ENCODE measurements at regions not wholly inside any gene's neighbourhood (a gene's known extent, or its start where the extent isn't known, plus 50 kb on each side); places are given as distances from the start of the nearest gene placed in this dataset.

DNA sequence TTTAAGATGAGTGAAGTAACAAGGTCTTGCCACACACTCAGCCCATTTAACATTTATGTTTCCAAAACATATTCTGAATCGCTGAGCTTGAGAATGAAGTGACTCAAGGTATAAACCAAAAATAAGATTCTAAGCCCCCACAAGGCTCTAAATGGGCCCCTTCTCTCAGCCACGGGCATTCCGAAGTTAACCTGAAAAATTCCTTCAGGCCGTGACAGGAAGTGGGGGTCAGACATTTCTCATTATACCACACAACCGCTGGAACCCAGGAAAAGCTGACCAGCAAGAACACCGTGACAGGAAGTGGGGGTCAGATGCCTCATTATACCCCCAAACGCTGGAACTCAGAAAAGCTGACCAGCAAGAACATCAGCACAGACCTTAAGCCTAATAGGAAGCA, 247.9 kb downstream of the ERMARD start:
- TF ChIP-seq CTCF (conservative IDR thresholded peaks at IDR 0.05), result no peak
- TF ChIP-seq ZFX (IDR thresholded peaks at IDR 0.05), result no peak

Measured in C4-2B (cell line).